ENCODE measurements at regions not wholly inside any gene's neighbourhood (a gene's known extent, or its start where the extent isn't known, plus 50 kb on each side); places are given as distances from the start of the nearest gene placed in this dataset.

DNA sequence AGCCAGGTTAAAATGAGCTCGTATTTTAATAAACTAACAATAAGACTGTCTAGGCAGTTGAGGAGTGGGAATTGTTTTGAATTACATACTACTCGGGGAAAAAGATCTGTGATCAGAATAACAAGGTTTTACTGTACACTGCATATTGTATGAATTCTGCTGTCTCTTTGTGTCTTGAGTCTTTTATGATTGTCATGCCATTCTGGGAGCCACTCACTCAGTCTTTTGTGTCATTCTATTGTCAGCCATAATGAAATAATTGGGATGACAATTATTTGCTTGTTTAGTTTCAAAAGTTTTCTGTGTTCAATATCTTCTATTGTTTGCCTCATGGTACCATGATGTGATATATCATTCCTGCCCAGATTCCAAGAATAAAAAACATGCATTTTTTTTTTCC, 339.6 kb upstream of the TBL1XR1 start:
- no peaks in the 10 kb centered on the region for H3K9me3 ChIP-seq (ENCODE audit: control insufficient read depth in 1 of 2, insufficient read depth in 1 of 2, low read length in 2 of 2)
- ATAC-seq (ENCODE audit: poor library complexity), result no peak
- DNase-seq, result no peak
- no peak overlapping the region for H3K27ac ChIP-seq (ENCODE audit: low read depth in 1 of 2, low read length in 2 of 2)
- ChIA-PET CTCF (interaction anchor here (1.5 kb wide), 1 partner anchor 32 kb away, joined by 3 read pairs; no protein-coding TSS in a partner anchor), POLR2A (interaction anchor here (3.1 kb wide), 1 partner anchor 11 kb away, joined by 12 read pairs; no protein-coding TSS in a partner anchor)
- H3K9me3 Mint-ChIP-seq, result no peaks in the 10 kb centered on the region
- intact Hi-C loops (cut with DNase I, micrococcal nuclease), result no loop called here
- no peak overlapping the region for H3K4me3 Mint-ChIP-seq
- H3K27me3 Mint-ChIP-seq, result no peaks in the 10 kb centered on the region
- no peak overlapping the region for H3K27ac Mint-ChIP-seq
- no peaks in the 10 kb centered on the region for H3K27me3 ChIP-seq (ENCODE audit: control insufficient read depth in 1 of 2, insufficient read depth in 2 of 2, low read length in 2 of 2)
- TF ChIP-seq CTCF (IDR thresholded peaks at IDR 0.05), result no peak
- peaks cover 60% of the 10 kb centered on the region for H3K4me1 Mint-ChIP-seq (ENCODE audit: low read depth)
- no peak overlapping the region for H3K4me3 ChIP-seq (ENCODE audit: low read length)
- no peaks in the 10 kb centered on the region for H3K36me3 Mint-ChIP-seq (ENCODE audit: low read depth)
- H3K4me1 ChIP-seq (ENCODE audit: insufficient read depth, low read length), result peaks cover 27% of the 10 kb centered on the region
- H3K36me3 ChIP-seq (ENCODE audit: insufficient read depth, low read length), result no peaks in the 10 kb centered on the region

GRCh38 chr3:177537612-177538011, 340.3 kb upstream of the TBL1XR1 start:
- H3K4me3 Mint-ChIP-seq, result peak overlapping the region; percentile 46

GRCh38 chr3:177538048-177538749, 340.9 kb upstream of the TBL1XR1 start:
- Histone ChIP-seq H3K4me3 (ENCODE audit: low read length) (no peak overlapping the region), H3K27me3 (ENCODE audit: control insufficient read depth in 1 of 2, insufficient read depth in 2 of 2, low read length in 2 of 2) (no peaks in the 10 kb centered on the region), H3K27ac (ENCODE audit: low read depth in 1 of 2, low read length in 2 of 2) (peak overlapping the region in 1 of 2 donors; percentile 31), H3K36me3 (ENCODE audit: insufficient read depth, low read length) (no peaks in the 10 kb centered on the region), H3K9me3 (ENCODE audit: control insufficient read depth in 1 of 2, insufficient read depth in 1 of 2, low read length in 2 of 2) (no peaks in the 10 kb centered on the region), H3K4me1 (ENCODE audit: insufficient read depth, low read length) (peaks cover 27% of the 10 kb centered on the region)
- TF ChIP-seq CTCF (IDR thresholded peaks at IDR 0.05), result no peak
- ATAC-seq (ENCODE audit: poor library complexity) (no peak), DNase-seq (no peak)
- no peaks in the 10 kb centered on the region for H3K27me3 Mint-ChIP-seq
- H3K27ac Mint-ChIP-seq, result peak overlapping the region; percentile 83
- peaks cover 60% of the 10 kb centered on the region for H3K4me1 Mint-ChIP-seq (ENCODE audit: low read depth)
- no peaks in the 10 kb centered on the region for H3K36me3 Mint-ChIP-seq (ENCODE audit: low read depth)
- intact Hi-C loops (cut with DNase I, micrococcal nuclease), result no loop called here
- POLR2A ChIA-PET, result interaction anchor here (1.0 to 3.1 kb wide), 10 partner anchors 9 to 433 kb away, joined by 3 to 19 read pairs (median 9); partner anchors contain the start of gene TBL1XR1
- CTCF ChIA-PET, result no interaction called here
- H3K9me3 Mint-ChIP-seq, result no peaks in the 10 kb centered on the region
- peak overlapping the region; percentile 74 for H3K4me3 Mint-ChIP-seq

More at GRCh38 chr3:177537612-177538011, 340.3 kb upstream of the TBL1XR1 start:
- Mint-ChIP-seq H3K9me3 (no peaks in the 10 kb centered on the region), H3K36me3 (ENCODE audit: low read depth) (no peaks in the 10 kb centered on the region), H3K27ac (peak overlapping the region; percentile 83), H3K4me1 (ENCODE audit: low read depth) (peaks cover 60% of the 10 kb centered on the region), H3K27me3 (no peaks in the 10 kb centered on the region)
- ChIA-PET CTCF (interaction anchor here (1.5 kb wide), 1 partner anchor 33 kb away, joined by 3 read pairs; no protein-coding TSS in a partner anchor), POLR2A (interaction anchor here (1.6 to 3.1 kb wide), 7 partner anchors 9 to 341 kb away, joined by 8 to 19 read pairs (median 12); partner anchors contain the start of gene TBL1XR1)
- H3K27me3 ChIP-seq (ENCODE audit: control insufficient read depth in 1 of 2, insufficient read depth in 2 of 2, low read length in 2 of 2), result no peaks in the 10 kb centered on the region
- H3K4me1 ChIP-seq (ENCODE audit: insufficient read depth, low read length), result peaks cover 27% of the 10 kb centered on the region
- H3K27ac ChIP-seq (ENCODE audit: low read depth in 1 of 2, low read length in 2 of 2), result no peak overlapping the region
- TF ChIP-seq CTCF (IDR thresholded peaks at IDR 0.05), result no peak
- H3K36me3 ChIP-seq (ENCODE audit: insufficient read depth, low read length), result no peaks in the 10 kb centered on the region
- intact Hi-C loops (cut with DNase I, micrococcal nuclease), result no loop called here
- no peak overlapping the region for H3K4me3 ChIP-seq (ENCODE audit: low read length)
- ATAC-seq (ENCODE audit: poor library complexity), result no peak
- DNase-seq, result no peak
- H3K9me3 ChIP-seq (ENCODE audit: control insufficient read depth in 1 of 2, insufficient read depth in 1 of 2, low read length in 2 of 2), result no peaks in the 10 kb centered on the region
